Breast epithelium (tissue), 3 donors: ENCODE measurements at regions not wholly inside any gene's neighbourhood (a gene's known extent, or its start where the extent isn't known, plus 50 kb on each side); places are given as distances from the start of the nearest gene placed in this dataset.

Experiments used
- POLR2A ChIP-seq: fragments of 450-650 bp; IDR thresholded peaks from one replicate; pipeline ENCODE4 v1.6.1; 2016; ENCODE audit warnings: antibody characterized with exemption, mild to moderate bottlenecking, moderate library complexity
- POLR2AphosphoS5 ChIP-seq, 3 donors: sonication (generic); formaldehyde crosslinking; IDR thresholded peaks; one replicate each; pipeline ENCODE4 v1.6.1; 2017; ENCODE audit warnings: antibody characterized with exemption in 3 of 3
- TF ChIP-seq, protein P1 (sequence below), 3 donors: fragments of 450-650 bp; IDR thresholded peaks; one replicate each; pipeline ENCODE4 v1.5.1; 2016 to 2017; ENCODE audit warnings: antibody characterized with exemption in 3 of 3, mild to moderate bottlenecking in 3 of 3, moderate library complexity in 3 of 3

GRCh38 chr5:44002381-44002901, 386.8 kb downstream of the FGF10 start:
- TF ChIP-seq POLR2AphosphoS5 (IDR thresholded peaks at IDR 0.05) (no peak), POLR2A (no peak)
- TF ChIP-seq, protein P1, sequence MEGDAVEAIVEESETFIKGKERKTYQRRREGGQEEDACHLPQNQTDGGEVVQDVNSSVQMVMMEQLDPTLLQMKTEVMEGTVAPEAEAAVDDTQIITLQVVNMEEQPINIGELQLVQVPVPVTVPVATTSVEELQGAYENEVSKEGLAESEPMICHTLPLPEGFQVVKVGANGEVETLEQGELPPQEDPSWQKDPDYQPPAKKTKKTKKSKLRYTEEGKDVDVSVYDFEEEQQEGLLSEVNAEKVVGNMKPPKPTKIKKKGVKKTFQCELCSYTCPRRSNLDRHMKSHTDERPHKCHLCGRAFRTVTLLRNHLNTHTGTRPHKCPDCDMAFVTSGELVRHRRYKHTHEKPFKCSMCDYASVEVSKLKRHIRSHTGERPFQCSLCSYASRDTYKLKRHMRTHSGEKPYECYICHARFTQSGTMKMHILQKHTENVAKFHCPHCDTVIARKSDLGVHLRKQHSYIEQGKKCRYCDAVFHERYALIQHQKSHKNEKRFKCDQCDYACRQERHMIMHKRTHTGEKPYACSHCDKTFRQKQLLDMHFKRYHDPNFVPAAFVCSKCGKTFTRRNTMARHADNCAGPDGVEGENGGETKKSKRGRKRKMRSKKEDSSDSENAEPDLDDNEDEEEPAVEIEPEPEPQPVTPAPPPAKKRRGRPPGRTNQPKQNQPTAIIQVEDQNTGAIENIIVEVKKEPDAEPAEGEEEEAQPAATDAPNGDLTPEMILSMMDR (IDR thresholded peaks at IDR 0.05), result no peak
